Central memory CD8-positive, alpha-beta T cell (primary cell): ENCODE measurements at regions not wholly inside any gene's neighbourhood (a gene's known extent, or its start where the extent isn't known, plus 50 kb on each side); places are given as distances from the start of the nearest gene placed in this dataset.

Experiments used
- ATAC-seq: fragments of 150-1000 bp; cut with Tn5 transposase; replicated peaks from 2 replicates; pipeline ENCODE4 v1.10.0; 2022; ENCODE audit warnings: mild to moderate bottlenecking, moderate FRiP score, moderate number of reproducible peaks; ENCODE audit not compliant: poor library complexity, severe bottlenecking; ENCODE audit errors: extremely low read depth
- DNase-seq, 2 donors: peaks; one replicate each; pipeline ENCODE4 v3.0.0; 2021; ENCODE audit warnings: low spot score in 2 of 2
- H3K27ac Mint-ChIP-seq: one replicate; pipeline ENCODE4 v1.8.0; 2022; ENCODE audit warnings: low read depth, mild to moderate bottlenecking, moderate library complexity, mixed read lengths
- H3K27me3 Mint-ChIP-seq: one replicate; pipeline ENCODE4 v1.8.0; 2022; ENCODE audit warnings: mixed read lengths
- H3K36me3 Mint-ChIP-seq: one replicate; pipeline ENCODE4 v1.8.0; 2022; ENCODE audit warnings: mild to moderate bottlenecking, moderate library complexity, mixed read lengths; ENCODE audit not compliant: insufficient read depth
- H3K4me1 Mint-ChIP-seq: one replicate; pipeline ENCODE4 v1.8.0; 2022; ENCODE audit warnings: mixed read lengths
- H3K4me3 Mint-ChIP-seq: one replicate; pipeline ENCODE4 v1.8.0; 2022; ENCODE audit warnings: mild to moderate bottlenecking, moderate library complexity, mixed read lengths
- H3K9me3 Mint-ChIP-seq: one replicate; pipeline ENCODE4 v1.8.0; 2022; ENCODE audit warnings: mixed read lengths

DNA sequence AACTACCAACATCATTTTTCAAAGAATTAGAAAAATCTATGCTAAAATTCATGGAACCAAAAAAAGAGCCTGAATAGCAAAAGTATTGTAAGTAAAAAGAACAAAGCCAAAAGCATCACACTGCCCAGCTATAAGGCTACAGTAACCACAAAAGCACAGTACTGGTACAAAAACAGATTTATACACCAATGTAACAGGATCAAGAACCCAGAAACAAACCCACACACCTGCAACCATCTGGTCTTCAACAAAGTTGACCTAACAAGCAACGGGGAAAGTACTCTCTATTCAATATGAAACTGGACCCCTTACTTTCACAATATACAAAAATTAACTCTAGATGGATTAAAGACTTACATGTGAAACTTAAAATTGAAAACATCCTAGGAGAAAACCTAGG lies 94.2 kb upstream of the TARS1 start:
- no peak overlapping the region for H3K4me3 Mint-ChIP-seq
- peaks cover 10% of the 10 kb centered on the region for H3K27me3 Mint-ChIP-seq
- no peaks in the 10 kb centered on the region for H3K4me1 Mint-ChIP-seq
- no peak overlapping the region for H3K27ac Mint-ChIP-seq
- ATAC-seq (no peak), DNase-seq (no peak)
- H3K9me3 Mint-ChIP-seq = peaks cover 22% of the 10 kb centered on the region
- H3K36me3 Mint-ChIP-seq = no peaks in the 10 kb centered on the region

DNA sequence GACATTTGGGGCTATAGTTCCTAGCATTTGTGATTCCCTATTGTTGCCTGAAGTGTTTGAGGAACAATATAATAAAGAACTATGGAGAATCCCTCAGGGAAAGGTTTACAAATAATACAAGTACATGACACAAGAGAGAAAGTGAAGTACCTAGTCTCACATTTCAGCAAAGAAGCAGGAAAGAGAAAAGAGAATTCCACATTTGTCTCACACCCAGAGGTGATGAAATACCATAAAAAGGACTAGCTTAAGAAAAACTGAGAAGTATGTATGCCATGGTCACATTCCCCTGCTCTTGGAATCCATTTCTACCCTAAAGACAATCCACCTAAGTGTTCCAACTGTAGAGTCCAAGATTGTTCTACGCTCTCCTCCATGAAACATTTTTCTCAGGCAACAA lies 79.0 kb upstream of the TARS1 start:
- H3K4me3 Mint-ChIP-seq = no peak overlapping the region
- H3K27me3 Mint-ChIP-seq = no peaks in the 10 kb centered on the region
- DNase-seq = no peak

DNA sequence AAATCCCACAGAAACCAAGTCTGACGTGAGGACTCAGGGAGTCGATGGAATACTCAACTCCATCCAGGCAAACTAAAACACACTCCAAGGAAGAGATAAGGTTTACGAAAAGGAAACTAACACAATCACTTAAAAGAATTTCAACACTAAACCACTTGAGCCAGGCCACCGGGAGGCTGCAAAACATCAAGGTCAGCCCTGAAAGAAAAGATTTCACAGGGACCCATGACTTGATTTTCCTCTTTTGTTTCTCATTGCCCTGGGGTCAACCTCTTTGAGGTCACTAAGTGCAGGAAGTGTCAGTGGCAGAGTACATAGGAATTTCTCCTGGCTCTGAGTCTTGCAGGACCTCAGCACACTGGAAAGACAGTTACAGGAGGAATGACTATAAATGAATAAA lies 77.8 kb upstream of the TARS1 start:
- H3K27ac Mint-ChIP-seq = no peak overlapping the region
- DNase-seq = no peak

More for the DNA sequence above, 79.0 kb upstream of the TARS1 start:
- ATAC-seq = no peak
- Mint-ChIP-seq H3K4me1 (no peaks in the 10 kb centered on the region), H3K9me3 (no peaks in the 10 kb centered on the region), H3K36me3 (peaks cover 1% of the 10 kb centered on the region), H3K27ac (no peak overlapping the region)

DNA sequence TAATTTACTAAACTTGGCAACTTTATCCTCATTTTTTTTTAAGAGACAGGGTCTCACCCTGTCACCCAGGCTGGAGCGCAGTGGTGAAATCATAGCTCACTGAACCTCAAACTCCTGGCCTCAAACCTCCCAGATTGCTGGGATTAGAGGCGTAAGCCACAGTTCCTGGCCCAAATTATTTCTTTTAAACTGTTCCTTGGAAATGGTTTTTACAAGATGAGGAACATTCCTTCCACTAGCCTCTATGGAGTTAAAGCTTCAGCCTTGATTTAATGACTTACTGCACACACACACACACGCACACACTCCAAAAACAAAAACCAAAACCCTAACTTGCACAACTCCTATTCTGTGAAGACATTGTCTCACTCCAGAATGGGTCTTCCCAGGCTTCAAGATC lies 77.2 kb upstream of the TARS1 start:
- Mint-ChIP-seq H3K36me3 (no peaks in the 10 kb centered on the region), H3K9me3 (no peaks in the 10 kb centered on the region), H3K27me3 (no peaks in the 10 kb centered on the region), H3K27ac (no peak overlapping the region), H3K4me3 (no peak overlapping the region), H3K4me1 (no peaks in the 10 kb centered on the region)
- ATAC-seq (no peak), DNase-seq (no peak)

More for the DNA sequence above, 77.8 kb upstream of the TARS1 start:
- Mint-ChIP-seq H3K9me3 (no peaks in the 10 kb centered on the region), H3K36me3 (no peaks in the 10 kb centered on the region), H3K4me3 (no peak overlapping the region), H3K4me1 (no peaks in the 10 kb centered on the region), H3K27me3 (no peaks in the 10 kb centered on the region)
- ATAC-seq = no peak

DNA sequence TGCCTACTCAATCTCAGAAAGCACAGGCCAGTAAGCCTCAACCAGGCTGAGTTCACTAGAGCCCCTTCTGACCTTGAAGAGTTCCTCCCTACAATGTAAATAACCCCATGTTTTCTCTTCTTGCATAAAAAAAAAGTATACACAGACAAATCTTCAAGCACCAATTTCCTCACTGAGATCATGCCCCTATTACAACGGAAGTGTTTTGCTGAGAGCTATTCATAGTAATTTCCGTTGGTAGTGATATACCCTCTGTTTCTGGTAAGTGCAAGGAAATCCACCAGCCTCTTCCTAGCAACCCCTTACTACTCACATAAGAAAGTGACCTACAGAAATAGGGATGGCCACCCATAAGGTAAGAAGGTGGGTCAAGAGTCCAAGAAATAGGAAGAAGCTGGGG lies 76.4 kb upstream of the TARS1 start:
- ATAC-seq = no peak
- Mint-ChIP-seq H3K9me3 (no peaks in the 10 kb centered on the region), H3K36me3 (no peaks in the 10 kb centered on the region), H3K27me3 (no peaks in the 10 kb centered on the region), H3K27ac (no peak overlapping the region), H3K4me3 (no peak overlapping the region), H3K4me1 (no peaks in the 10 kb centered on the region)
- DNase-seq = no peak

DNA sequence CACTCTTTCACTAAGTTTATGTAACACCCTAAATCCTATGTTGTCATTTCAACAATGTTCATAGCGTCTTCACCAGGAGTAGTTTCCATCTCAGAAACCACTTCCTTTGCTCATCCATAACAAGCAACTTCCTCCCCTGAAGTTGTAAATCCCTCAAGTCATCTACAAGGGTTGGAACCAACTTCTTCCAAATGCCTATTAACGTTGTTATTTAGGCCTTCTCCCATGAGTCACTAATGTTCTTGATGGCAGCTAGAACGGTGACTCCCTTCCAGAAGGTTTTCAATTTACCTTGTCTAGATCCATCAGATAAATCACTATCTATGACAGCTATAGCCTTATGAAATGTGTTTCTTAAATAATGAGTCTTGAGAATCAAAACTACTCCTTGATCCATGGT lies 73.3 kb upstream of the TARS1 start:
- DNase-seq (no peak), ATAC-seq (no peak)
- Mint-ChIP-seq H3K27me3 (peaks cover 9% of the 10 kb centered on the region), H3K27ac (no peak overlapping the region), H3K36me3 (no peaks in the 10 kb centered on the region), H3K9me3 (no peaks in the 10 kb centered on the region), H3K4me3 (no peak overlapping the region), H3K4me1 (no peaks in the 10 kb centered on the region)

DNA sequence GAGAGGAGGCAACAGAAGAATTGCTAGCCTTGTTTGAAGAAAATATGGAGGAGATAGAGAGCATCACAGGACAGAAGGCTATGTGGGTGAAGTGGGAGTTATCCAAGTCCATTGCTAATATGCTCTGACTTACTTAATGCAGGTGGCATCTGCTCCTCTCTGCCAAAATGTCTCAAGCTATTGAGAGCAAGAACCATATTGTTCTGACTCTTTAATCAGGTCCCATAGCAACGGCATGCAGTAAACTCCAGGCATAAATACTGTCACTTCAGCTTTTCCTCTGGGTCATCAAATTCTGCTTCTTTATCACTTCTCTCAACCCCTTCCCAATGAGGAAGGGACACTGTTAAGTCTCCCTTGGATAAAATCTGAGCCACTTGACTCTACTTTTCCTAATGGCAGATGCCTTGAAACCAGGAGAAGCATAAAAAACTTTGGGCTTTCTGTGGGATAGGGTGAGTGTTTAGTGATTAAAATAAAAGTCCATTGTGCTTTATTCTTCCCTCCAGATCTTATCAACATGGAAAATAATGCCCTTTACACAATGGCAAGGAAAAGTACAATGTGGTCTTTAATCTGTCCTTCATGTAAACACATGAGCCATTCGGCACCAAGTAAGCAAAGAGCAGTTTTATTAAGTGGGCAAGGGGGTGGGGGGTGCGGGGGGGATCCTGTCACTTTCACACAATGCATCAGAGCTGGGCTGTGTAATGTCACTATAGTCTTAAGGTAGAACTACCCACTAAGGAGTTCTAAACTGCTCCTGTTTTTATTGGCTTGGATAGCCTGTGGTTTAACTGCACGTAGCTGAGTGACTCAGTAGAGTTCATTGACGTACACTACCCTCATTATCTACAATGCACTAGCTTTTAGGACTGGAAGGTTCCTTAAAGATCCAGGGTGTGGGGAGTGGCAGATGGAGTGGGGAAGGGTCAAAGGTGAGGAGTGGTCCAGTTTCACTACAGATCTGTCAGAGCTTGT lies 71.0 kb upstream of the TARS1 start:
- Mint-ChIP-seq H3K9me3 (no peaks in the 10 kb centered on the region), H3K27ac (no peak overlapping the region), H3K4me1 (no peaks in the 10 kb centered on the region), H3K36me3 (no peaks in the 10 kb centered on the region), H3K4me3 (no peak overlapping the region), H3K27me3 (peaks cover 10% of the 10 kb centered on the region)
- no peak for DNase-seq
- no peak for ATAC-seq

DNA sequence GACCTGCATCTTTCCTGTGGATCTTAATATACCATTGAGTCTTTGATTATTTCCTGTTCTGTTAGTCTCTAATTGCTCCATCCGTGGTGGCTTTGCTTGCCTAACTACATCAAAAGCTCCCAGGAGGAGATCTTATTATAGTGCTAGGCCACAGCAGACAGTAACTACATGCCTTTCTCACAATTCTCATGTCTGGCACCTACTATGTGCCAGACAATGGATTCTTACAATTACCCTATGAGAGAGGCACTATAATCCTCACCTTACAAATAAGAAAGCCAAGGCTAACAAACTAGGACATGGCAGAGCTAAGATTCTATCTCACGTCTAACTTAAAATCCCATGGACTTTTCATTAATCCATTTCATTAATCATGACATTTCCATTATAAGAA lies 70.3 kb upstream of the TARS1 start:
- Mint-ChIP-seq H3K27ac (no peak overlapping the region), H3K4me1 (no peaks in the 10 kb centered on the region), H3K27me3 (peaks cover 10% of the 10 kb centered on the region), H3K4me3 (no peak overlapping the region), H3K9me3 (no peaks in the 10 kb centered on the region), H3K36me3 (no peaks in the 10 kb centered on the region)
- DNase-seq (no peak), ATAC-seq (no peak)

DNA sequence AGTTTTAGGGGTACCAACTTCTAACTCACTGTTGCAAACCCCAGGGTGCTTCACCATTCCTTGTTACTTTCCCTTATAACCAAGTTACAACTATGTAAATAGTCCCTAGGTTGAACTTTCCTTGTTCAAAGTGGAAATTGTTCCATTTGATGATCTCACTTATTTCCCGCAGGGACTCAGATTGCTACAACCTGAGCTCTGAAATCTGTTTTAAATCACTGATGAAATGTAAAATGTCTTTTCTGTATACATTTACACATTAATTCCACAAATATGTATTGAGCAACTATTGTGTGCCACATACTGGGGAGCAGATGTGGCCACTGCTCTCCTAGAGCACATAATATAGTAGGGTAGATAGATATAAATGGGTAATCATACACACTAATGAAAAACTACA lies 69.1 kb upstream of the TARS1 start:
- Mint-ChIP-seq H3K27me3 (peaks cover 10% of the 10 kb centered on the region), H3K36me3 (no peaks in the 10 kb centered on the region), H3K4me3 (no peak overlapping the region), H3K27ac (no peak overlapping the region), H3K9me3 (no peaks in the 10 kb centered on the region), H3K4me1 (no peaks in the 10 kb centered on the region)
- ATAC-seq = no peak
- DNase-seq = no peak

DNA sequence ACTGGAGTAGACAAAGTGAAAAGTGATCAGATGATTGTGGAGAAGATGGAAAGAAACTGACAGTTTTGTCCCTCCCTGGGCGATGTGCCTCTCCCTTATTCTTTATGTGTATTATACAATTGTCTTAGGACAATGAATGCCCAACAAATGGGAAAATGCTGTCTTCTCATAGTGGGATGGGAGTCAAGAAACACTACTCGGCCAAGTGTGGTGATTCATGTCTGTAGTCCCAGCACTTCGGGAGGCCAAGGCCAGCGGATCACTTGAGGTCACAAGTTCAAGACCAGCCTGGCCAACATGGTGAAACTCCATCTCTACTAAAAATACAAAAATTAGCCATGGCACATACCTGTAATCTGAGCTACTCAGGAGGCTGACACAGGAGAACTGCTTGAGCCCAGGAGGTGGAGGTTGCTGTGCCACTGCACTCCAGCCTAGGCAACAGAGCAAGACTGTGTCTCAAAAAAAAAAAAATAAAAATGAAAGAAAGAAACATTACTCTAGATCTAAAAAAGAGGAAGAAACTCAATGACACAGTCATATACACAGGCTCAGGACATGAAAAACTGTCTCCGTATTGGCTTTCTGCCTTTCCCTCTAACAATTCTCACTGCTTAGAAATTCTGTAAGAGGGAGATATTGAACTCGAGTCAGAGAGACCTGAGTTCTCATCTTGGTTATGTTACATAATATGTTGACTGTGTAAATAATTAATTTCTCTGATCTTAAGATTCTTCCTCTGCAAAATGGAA lies 67.9 kb upstream of the TARS1 start:
- ATAC-seq (no peak), DNase-seq (no peak)
- Mint-ChIP-seq H3K4me1 (no peaks in the 10 kb centered on the region), H3K27ac (no peak overlapping the region), H3K4me3 (no peak overlapping the region), H3K36me3 (no peaks in the 10 kb centered on the region), H3K27me3 (peaks cover 10% of the 10 kb centered on the region), H3K9me3 (no peaks in the 10 kb centered on the region)

DNA sequence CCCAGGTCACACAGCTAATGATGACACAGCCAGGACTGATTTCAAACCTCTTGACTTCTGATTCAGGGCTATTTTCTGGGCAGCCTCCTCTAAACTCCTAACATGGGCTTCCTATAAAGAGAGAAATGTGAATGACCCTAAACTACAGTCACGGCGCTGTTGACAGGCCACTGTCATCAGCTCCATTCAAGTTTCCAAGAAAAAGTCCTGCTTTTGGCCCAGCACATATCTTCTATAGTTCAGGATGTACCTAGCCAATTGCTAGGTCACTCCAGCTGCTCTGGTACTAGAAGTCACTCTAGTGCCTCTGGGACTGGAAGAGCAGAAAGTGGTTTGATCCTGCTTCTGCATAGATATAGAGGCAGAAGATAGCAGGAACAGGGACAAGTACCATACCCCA lies 64.9 kb upstream of the TARS1 start:
- no peaks in the 10 kb centered on the region for H3K36me3 Mint-ChIP-seq
- ATAC-seq (no peak), DNase-seq (no peak)

DNA sequence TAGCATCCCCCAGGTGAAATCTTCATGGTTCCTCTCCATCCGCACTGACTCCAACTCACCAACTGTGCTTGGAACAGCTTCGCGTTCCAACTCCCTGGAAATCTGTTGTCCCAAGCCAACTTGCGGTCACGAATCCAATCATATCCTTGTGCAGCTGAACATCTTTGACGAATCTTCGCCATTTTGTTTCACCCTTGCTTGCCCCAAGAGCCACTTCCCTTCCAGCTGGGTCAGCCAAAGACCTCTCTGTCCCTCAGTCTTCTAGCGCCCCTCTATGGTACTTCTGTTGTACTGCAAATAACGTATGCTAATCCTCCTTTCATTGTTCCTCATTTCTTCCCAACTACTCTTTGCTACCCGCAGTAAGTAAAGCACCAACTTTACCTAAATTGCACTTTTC lies 61.0 kb upstream of the TARS1 start:
- ATAC-seq (no peak), DNase-seq (no peak)
- peaks cover 6% of the 10 kb centered on the region for H3K9me3 Mint-ChIP-seq
- H3K27me3 Mint-ChIP-seq = peaks cover 14% of the 10 kb centered on the region
- peaks cover 2% of the 10 kb centered on the region for H3K36me3 Mint-ChIP-seq
- no peak overlapping the region for H3K4me3 Mint-ChIP-seq
- H3K27ac Mint-ChIP-seq = no peak overlapping the region
- no peaks in the 10 kb centered on the region for H3K4me1 Mint-ChIP-seq

More for the DNA sequence above, 64.9 kb upstream of the TARS1 start:
- H3K27me3 Mint-ChIP-seq = peaks cover 10% of the 10 kb centered on the region
- no peak overlapping the region for H3K27ac Mint-ChIP-seq
- no peaks in the 10 kb centered on the region for H3K4me1 Mint-ChIP-seq
- no peaks in the 10 kb centered on the region for H3K9me3 Mint-ChIP-seq
- no peak overlapping the region for H3K4me3 Mint-ChIP-seq

DNA sequence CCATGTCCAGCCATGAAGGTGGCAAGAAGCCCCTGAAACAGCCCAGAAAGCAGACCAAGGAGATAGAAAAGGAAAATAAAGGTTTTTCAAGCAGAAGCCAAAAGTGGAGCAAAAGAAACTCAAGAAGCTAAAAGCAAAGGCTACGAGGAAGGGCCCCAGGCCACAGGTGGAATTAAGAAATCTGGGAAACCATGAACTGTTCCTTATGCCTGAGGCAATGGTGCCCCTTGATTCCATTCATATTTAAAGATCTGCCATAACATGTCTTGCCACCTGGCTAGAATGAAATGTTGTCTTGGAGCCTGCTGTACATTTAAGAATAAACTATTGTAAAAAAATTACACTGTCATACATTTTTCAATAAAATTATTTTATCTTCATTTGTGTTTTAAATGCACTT lies 59.5 kb upstream of the TARS1 start:
- Mint-ChIP-seq H3K4me1 (no peaks in the 10 kb centered on the region), H3K27me3 (peaks cover 15% of the 10 kb centered on the region)

More for the DNA sequence above, 59.5 kb upstream of the TARS1 start:
- DNase-seq (no peak), ATAC-seq (no peak)
- Mint-ChIP-seq H3K36me3 (peaks cover 2% of the 10 kb centered on the region), H3K4me3 (no peak overlapping the region), H3K27ac (no peak overlapping the region), H3K9me3 (peaks cover 14% of the 10 kb centered on the region)
